Mammary epithelial cell (primary cell): ENCODE measurements at regions not wholly inside any gene's neighbourhood (a gene's known extent, or its start where the extent isn't known, plus 50 kb on each side); places are given as distances from the start of the nearest gene placed in this dataset.

Source experiments
- EZH2 ChIP-seq: IDR thresholded peaks from 2 replicates; pipeline ENCODE4 v1.6.1; 2012; ENCODE audit warnings: low read length, inconsistent platforms, borderline replicate concordance
- TF ChIP-seq, protein P1 (sequence below), 2 donors: IDR thresholded peaks in 1 of 2; conservative IDR thresholded peaks in 1 of 2; 2 replicates each; pipeline ENCODE4 v1.5.1; 2011 to 2012; ENCODE audit warnings: inconsistent platforms in 2 of 2, low read length in 2 of 2, mild to moderate bottlenecking in 2 of 2, control low read depth in 1 of 2, low read depth in 1 of 2; ENCODE audit not compliant: insufficient read depth in 1 of 2; ENCODE audit errors: extremely low read depth in 1 of 2

DNA sequence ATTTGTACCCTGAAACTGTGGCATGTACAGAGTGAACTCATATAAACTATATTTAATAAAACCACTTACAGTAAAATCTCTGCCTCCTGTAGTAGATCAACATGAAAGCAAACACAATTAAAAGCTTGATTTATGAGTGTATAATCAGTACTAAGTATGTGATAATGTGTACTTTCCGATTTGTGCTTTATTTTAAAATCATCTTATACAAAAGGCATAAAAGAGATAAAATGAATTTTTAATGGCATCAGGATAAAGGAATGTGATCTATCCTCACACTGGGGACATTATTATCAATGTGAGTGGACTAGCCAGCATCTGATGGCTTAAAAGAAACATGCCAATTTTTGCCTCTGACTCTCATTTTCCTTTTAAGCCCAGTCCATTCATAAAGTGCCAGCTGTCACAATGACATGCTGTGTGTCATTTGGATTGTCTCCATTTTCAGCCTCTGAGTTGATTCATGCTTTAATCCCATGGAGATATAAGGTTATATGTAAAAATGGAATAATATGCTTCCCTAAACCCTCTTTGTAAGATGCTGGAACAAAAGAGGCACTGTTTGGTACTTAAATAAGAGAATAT is 831.6 kb upstream of the EYS start:
- TF ChIP-seq, protein P1, sequence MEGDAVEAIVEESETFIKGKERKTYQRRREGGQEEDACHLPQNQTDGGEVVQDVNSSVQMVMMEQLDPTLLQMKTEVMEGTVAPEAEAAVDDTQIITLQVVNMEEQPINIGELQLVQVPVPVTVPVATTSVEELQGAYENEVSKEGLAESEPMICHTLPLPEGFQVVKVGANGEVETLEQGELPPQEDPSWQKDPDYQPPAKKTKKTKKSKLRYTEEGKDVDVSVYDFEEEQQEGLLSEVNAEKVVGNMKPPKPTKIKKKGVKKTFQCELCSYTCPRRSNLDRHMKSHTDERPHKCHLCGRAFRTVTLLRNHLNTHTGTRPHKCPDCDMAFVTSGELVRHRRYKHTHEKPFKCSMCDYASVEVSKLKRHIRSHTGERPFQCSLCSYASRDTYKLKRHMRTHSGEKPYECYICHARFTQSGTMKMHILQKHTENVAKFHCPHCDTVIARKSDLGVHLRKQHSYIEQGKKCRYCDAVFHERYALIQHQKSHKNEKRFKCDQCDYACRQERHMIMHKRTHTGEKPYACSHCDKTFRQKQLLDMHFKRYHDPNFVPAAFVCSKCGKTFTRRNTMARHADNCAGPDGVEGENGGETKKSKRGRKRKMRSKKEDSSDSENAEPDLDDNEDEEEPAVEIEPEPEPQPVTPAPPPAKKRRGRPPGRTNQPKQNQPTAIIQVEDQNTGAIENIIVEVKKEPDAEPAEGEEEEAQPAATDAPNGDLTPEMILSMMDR (conservative IDR thresholded peaks at IDR 0.05 in 1 of 2, IDR thresholded peaks at IDR 0.05 in 1 of 2; ENCODE audit: extremely low read depth in 1 of 2, insufficient read depth in 1 of 2, low read depth in 1 of 2, low read length in 2 of 2), result no peak
- no peak for TF ChIP-seq EZH2
